Hematopoietic multipotent progenitor cell treated with erythropoietin and hydrocortisone succinate and interleukin-3 and kit ligand, for 15 days (in vitro differentiated cells): ENCODE measurements at regions not wholly inside any gene's neighbourhood (a gene's known extent, or its start where the extent isn't known, plus 50 kb on each side); places are given as distances from the start of the nearest gene placed in this dataset.

Experiments used
- DNase-seq: peaks from one replicate; pipeline ENCODE4 v3.0.0-alpha.2; 2015; ENCODE audit warnings: low spot score

DNA sequence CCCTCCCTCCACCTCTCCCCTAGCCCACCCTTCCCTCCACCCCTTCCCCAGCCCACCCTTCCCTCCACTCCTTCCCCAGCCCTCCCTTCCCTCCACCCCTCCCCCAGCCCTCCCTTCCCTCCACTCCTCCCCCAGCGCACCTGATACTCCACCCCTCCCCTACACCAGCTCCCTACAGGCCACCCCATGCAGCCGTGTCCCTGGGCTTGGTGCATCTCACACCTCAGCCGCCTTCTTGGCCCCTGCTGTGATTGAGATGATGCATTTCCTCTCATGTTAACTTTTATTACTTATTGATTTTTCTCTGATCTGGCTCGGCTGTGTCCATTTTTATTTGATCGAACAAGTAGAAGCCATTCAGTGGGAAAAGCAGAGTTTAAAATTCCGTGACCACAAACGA is 243.8 kb downstream of the MATN1 start:
- no peak for DNase-seq

DNA sequence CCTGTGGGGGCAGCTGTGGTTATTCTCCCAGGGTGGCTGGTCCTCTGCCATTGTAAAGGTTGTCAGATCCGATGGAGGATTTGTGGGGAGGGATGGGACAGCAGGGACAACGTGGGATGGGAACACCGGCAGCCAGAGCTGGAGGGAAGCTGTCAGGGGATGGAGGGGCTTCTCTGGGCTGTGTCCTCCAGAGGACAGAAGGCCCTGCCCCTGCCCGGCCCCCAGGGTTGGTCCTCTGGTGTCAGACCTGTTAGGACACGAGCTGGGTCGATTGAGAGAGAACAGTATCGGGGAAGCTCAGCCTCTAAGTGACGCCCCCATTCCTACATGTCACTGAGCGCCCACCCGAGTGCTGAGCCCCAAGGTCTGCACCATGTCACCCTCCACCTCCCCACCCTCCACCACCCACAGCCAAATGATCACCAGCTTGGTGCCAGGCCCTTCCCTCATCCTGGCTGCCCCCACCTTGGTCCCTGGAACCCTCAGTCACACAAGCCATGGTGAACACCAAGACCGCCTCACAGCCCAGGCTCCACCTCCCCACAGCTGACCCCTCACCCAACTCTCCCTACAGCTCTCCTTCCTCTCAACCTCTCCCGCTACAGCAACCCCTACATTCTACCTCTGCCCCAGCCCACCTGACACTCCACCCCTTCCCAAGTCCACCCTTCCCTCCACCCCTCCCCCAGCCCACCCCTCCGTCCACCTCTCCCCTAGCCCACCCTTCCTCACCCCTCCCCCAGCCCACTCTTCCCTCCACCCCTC is 244.4 kb downstream of the MATN1 start:
- no peak for DNase-seq

GRCh38 chr1:30478283-30478682 is 245.1 kb downstream of the MATN1 start:
- no peak for DNase-seq

- no peak for DNase-seq
Observed at GRCh38 chr1:30477588-30477987, 245.8 kb downstream of the MATN1 start.

GRCh38 chr1:30476911-30477459 is 246.4 kb downstream of the MATN1 start:
- DNase-seq, result no peak

DNA sequence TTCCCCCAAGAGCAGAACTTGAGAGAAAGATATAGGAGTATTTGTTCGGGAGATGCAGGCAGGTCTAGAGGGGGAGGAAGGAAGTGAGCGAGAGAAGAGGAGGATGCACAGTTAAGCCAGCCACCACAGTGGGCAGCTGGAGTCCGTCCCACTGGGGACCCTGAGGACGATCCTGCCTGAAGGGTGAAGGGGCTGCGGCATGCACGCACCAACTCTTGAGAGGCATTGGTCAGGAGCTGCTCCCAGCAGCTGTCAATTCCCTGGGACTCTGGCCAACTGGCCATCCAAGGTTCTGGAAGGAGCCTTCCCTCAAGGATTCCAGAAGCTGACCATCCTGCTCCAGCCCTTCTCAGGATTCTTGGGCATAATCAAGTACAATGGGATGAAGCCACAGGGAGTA is 246.9 kb downstream of the MATN1 start:
- DNase-seq, result no peak

DNA sequence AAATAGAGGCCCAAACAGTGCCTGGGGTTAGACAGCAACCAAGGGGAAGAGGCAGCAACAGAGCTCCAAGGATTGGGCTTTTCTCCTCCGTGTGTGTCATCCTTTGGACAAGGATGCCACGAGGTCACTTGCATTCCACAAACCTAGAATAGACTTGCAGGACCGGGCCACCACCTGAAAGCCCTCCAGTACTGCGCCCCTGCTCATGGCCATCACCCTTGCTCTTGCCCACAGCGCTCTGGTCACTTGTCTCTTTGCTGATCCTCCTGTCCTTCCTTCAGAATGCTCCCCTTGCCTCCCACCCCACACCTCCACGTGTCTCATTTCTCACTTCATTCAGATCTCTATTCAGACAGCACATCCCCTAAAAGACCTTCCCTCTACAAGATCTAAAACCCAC is 247.4 kb downstream of the MATN1 start:
- DNase-seq, result no peak

GRCh38 chr1:30475201-30475600 is 248.2 kb downstream of the MATN1 start:
- no peak for DNase-seq

- DNase-seq, result no peak
Observed at GRCh38 chr1:30474818-30475200, 248.6 kb downstream of the MATN1 start.

GRCh38 chr1:30473922-30474817 is 249.2 kb downstream of the MATN1 start:
- DNase-seq, result no peak

- DNase-seq, result no peak
Observed at GRCh38 chr1:30472526-30472925, 250.9 kb downstream of the MATN1 start.

DNA sequence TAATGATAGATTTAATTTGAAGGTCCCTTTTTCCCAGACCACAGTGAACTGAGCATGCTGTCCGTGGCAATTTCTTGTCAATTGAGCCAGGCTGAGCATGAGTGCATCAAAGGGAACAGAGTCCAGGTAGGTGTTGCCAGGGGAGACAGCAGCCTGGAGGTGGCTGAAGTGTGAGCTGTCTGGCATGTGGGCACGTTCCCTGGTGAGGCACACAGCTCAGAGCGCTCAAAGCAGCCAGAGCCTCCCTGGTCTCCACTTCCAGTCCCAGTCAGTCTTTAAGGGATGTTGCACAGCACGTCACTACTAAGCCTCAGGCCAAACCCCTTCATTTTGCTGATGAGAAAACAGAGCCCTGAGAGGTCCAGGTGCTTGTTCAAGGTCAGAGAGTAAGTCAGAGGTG is 251.4 kb downstream of the MATN1 start:
- DNase-seq, result no peak

- DNase-seq, result no peak
Observed at GRCh38 chr1:30471307-30471706, 252.1 kb downstream of the MATN1 start.

- no peak for DNase-seq
Observed at GRCh38 chr1:30469426-30469825, 254.0 kb downstream of the MATN1 start.

DNA sequence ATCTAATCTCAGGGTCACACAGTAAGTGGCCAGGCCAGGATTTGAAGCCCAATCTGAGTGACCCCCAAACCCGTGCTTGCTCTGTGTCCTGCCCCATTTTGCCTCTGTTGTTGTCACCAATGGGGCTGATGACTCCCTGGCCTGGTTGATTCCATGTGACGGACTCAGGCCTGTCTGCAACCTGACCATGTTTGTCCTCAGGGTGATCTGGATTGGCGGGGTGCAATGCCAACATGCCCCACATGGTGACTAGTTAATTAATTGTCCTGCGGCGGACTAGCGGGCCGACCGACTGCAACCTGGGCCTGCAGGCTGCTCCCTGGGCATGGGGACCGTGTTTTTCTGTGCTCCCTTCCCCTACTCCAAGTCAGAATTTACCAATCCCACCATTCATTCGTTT is 256.3 kb downstream of the MATN1 start:
- DNase-seq, result no peak

DNA sequence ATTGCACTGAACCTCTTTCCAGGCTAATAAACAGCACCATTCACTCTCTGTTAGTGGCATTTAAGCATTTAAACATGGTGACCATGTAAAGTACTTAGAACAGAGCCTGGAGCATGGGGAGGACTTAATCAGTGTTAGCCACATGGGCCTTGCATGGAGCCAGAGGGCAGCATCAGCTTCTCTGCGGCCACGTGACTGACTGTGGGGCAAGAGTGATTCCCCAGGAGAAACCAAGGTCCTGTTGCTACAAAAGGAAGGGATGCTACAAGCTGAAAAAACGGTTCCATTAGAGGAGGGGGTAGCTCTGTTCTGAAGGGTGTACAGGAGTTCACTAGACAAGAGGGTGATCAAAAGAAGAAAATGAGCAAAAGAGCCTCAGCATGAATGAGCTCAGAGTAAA is 256.8 kb downstream of the MATN1 start:
- DNase-seq, result no peak

- no peak for DNase-seq
Observed at GRCh38 chr1:30466026-30466425, 257.4 kb downstream of the MATN1 start.

GRCh38 chr1:30465096-30465495 is 258.3 kb downstream of the MATN1 start:
- DNase-seq, result no peak

GRCh38 chr1:30464187-30464617 is 259.2 kb downstream of the MATN1 start:
- no peak for DNase-seq

- DNase-seq, result no peak
Observed at GRCh38 chr1:30462826-30463425, 260.5 kb downstream of the MATN1 start.

GRCh38 chr1:30462166-30462565 is 261.2 kb downstream of the MATN1 start:
- DNase-seq, result no peak

DNA sequence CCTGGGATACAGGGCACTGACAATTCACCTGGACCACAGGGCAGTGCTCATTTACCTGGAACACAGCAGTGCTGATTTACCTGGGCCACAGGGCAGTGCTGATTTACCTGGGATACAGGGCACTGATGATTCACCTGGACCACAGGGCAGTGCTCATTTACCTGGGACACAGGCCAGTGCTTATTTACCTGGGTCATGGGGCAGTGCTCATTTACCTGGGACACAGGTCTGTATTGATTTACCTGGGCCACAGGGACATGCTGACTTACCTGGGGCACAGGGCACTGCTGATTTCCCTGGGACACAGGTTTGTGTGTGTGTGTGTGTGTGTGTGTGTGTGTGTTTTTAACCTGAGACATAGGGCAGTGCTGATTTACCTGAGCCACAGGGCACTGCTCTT is 261.7 kb downstream of the MATN1 start:
- no peak for DNase-seq

DNA sequence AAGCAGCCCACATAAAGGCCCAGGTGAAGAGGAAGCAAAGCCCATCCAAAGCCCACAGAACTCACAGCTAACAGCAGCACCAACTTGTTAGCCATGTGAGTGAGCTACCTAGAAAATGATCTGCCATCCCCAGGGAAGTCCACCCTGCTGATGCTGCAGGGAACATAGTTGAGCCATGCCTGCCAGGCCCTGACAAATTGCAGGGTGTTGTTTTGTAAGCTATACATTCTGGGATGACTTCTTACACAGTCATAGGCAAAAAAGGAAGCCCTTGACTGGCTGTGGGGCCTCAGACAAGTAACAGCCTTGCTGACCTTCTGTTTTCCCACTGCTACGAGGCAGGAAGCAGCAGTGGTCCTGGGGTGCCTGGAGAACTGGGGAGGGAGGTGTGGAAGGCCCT is 262.7 kb downstream of the MATN1 start:
- DNase-seq, result no peak
